Motor neuron (in vitro differentiated cells): ENCODE measurements at regions not wholly inside any gene's neighbourhood (a gene's known extent, or its start where the extent isn't known, plus 50 kb on each side); places are given as distances from the start of the nearest gene placed in this dataset.

Source experiments
- ATAC-seq, 8 experiments: fragments of 200-7000 bp; cut with Tn5 transposase; replicated peaks in 6 of 8; 2 replicates each; pipeline ENCODE4 v1.8.0; 2021; ENCODE audit warnings: mild to moderate bottlenecking in 8 of 8, moderate library complexity in 8 of 8
- H3K27ac ChIP-seq, 2 donors: fragments of 250-450 bp; sonication (Bioruptor Pico); 2 replicates each; pipeline ENCODE4 v1.9.0; 2021; ENCODE audit warnings: antibody characterized with exemption in 2 of 2, mild to moderate bottlenecking in 2 of 2, moderate library complexity in 1 of 2
- H3K4me1 ChIP-seq, 2 donors: fragments of 250-450 bp; sonication (Bioruptor Pico); replicated peaks in 1 of 2; 2 replicates each; pipeline ENCODE4 v1.6.1; 2021; ENCODE audit warnings: antibody characterized with exemption in 2 of 2, mild to moderate bottlenecking in 2 of 2, moderate library complexity in 1 of 2
- H3K4me3 ChIP-seq, 5 donors: fragments of 250-450 bp; sonication (Bioruptor Pico); 2 replicates each; pipeline ENCODE4 v1.9.0; 2021; ENCODE audit warnings: antibody characterized with exemption in 5 of 5, mild to moderate bottlenecking in 5 of 5, moderate library complexity in 4 of 5
- WGBS, 10 experiments: fragments of 450-650 bp; shearing (Covaris generic); methylation state at CpG; one replicate each; pipeline ENCODE4 v1.0.0; 2022; 5-methylcytosine and 5-hydroxymethylcytosine counted together
- in situ Hi-C, 9 experiments: fragments of 400-800 bp; cut with MboI; loops; one replicate each; pipeline ENCODE4 v1.15.0; 2021; ENCODE audit warnings: low sequenced_read_pairs in 9 of 9, low pct_unique_long_range_greater_than_20kb in 2 of 9; ENCODE audit not compliant: unreplicated experiment in 9 of 9

DNA sequence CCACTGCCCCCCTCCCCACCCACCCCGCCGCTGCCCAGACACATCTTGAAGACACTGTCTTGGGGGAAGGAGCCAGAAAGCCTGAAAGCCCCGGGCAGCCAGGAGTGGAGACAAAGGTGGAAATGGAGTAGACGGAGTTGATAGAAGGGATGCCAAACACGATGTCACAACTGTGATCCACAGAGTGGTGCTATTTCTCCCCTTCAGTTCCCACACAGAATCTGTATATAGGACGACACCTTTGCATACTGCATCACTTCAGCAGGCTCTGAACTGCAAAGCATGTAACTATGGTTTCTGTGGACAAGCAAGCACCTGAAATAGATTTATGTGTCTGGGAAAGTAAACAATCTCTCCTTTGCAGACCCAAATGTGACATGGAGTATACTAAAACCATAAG, 56.4 kb upstream of the F13A1 start:
- in situ Hi-C loops = no loop called here
- H3K4me3 ChIP-seq = no peak overlapping the region
- no peak overlapping the region for H3K27ac ChIP-seq
- WGBS, 10 experiments = 0 to 80% (median 20%) methylated on average over 1 to 3 of the region's 6 CpGs; no CpG with 5 or more reads in 7 of the 10 experiments
- no peaks in the 10 kb centered on the region for H3K4me1 ChIP-seq
- no peak for ATAC-seq

DNA sequence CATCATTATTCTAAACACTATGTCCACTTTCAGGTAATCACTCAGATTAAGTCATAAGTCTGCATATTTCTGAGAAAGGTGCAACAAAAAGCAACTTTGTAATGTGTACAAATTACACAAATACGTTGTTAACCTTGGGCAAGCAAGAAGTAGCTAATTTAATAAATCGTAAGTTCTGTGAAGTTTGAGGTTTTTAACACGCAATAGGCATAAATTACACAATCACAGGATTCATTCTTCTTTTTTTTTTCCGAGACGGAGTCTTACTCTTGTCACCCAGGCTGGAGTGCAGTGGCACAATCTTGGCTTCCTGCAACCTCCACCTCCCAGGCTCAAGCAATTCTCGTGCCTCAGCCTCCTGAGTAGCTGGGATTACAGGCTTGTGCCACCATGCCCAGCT, 57.2 kb upstream of the F13A1 start:
- no peak for ATAC-seq
- 20 to 100% (median 75%) methylated on average over 1 to 6 of the region's 6 CpGs for WGBS, 10 experiments
- in situ Hi-C loops = no loop called here
- Histone ChIP-seq H3K4me1 (no peaks in the 10 kb centered on the region), H3K27ac (no peak overlapping the region), H3K4me3 (no peak overlapping the region)

DNA sequence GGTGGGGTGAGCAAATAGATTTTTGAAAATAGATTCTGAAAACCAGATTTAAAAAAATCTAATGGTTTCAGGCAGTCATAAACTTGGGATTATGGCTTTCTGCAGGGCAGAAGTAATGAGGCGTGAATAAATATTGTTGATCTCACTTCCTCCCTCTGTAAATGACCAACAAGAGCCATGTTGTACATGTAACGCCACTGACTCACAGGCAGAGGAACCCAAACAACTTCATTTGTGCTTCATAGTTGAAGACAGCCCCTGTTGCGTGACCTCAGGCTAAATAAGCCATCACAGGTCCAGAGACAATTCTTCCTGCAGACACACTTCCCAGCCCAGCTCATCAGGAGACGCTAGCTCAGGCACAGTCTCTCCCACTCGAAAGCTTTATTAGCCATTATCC, 59.1 kb upstream of the F13A1 start:
- no peak overlapping the region for H3K27ac ChIP-seq
- no peaks in the 10 kb centered on the region for H3K4me1 ChIP-seq
- ATAC-seq = peak in 4 of 8 experiments; percentile 57 to 68 (median 64)
- H3K4me3 ChIP-seq = no peak overlapping the region
- in situ Hi-C loops = no loop called here
- WGBS, 10 experiments = 0 to 100% (median 55%) methylated on average over 1 to 5 of the region's 5 CpGs; no CpG with 5 or more reads in 3 of the 10 experiments

DNA sequence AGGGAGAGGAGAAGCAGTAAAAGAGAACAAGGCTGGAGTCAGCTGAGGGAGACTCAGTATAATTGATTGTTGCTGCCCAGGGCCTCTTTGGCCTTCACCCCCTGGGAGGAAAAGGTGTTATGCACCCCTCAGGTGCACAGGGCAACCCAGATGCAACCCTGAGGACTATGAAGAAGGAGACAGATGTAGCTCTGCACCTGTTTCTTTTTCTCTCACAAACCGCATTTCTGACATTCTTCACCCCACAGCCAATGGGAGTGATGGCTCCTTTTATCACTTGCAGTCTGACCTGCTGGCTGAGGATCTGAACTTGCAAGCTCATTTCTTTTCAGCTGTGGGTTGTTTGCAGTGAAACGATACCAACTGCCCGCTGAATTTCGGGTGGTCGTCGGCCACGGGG, 64.1 kb upstream of the F13A1 start:
- ATAC-seq = no peak
- H3K4me3 ChIP-seq = no peak overlapping the region
- in situ Hi-C loops = no loop called here
- WGBS, 10 experiments = 80 to 90% (median 82%) methylated on average over 4 to 7 of the region's 7 CpGs; no CpG with 5 or more reads in 7 of the 10 experiments
- no peak overlapping the region for H3K27ac ChIP-seq
- H3K4me1 ChIP-seq = no peaks in the 10 kb centered on the region

DNA sequence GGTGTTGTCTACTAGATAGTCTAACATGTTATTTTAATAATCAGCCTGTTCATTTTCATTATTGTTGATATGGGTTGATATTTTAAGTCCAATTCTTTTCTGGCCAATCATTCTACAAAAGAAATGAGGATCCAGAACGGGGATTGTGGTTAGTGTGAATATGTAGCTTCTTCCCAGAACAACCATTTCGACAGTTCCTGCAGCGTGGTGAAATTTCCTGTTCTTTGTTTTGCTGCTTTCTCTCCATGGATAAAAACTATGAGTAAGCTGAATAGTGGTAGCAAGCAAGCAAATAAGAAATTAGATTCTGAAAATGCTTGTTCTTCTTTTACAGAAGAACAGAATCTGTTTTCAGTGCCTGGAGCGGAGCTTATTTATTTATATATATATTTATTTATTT, 65.5 kb upstream of the F13A1 start:
- no peak overlapping the region for H3K4me3 ChIP-seq
- no peaks in the 10 kb centered on the region for H3K4me1 ChIP-seq
- ATAC-seq = no peak
- in situ Hi-C loops = no loop called here
- WGBS, 10 experiments = 32 to 83% (median 60%) methylated on average over 1 to 4 of the region's 4 CpGs
- no peak overlapping the region for H3K27ac ChIP-seq

DNA sequence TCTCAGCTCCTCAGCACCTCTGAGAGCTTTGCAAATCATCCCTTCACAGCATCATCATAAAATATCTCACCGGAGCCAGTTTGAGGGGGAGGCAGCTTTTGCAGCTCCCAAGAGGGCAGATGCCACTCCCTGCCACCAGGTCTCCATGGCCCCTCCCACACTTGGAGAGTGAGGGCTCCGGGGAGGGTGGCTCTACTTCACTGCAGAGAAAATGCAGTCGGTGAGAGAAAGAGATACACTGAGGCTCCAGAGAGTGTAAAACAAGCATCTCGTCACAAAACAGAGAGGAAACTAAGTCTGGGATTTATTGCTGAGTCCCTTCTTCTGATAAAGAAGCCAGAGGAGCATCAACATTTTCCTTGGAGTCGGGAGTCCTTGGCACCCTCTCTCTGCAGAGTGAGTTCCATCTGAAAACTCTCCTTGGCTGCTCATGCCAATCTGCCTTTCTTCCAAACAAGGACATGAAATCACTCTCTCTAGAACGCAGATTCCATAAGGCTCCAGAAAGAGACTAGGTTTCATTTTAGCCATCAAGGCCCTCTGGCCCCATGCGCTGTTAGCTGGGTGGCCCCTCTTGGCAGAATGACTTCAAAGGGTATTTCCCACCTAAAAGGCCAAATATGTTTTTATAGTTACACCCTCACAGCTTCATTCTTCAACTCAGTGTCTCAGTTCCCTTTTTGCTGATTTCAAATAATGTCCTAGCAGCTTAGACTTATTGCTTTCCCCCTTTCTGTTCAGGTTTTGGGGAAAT, 70.6 kb upstream of the F13A1 start:
- ATAC-seq = peak in 1 of 8 experiments; percentile 42
- Histone ChIP-seq H3K4me3 (no peak overlapping the region), H3K27ac (no peak overlapping the region), H3K4me1 (no peaks in the 10 kb centered on the region)
- in situ Hi-C loops = no loop called here
- 7 to 100% (median 61%) methylated on average over 1 to 6 of the region's 7 CpGs; no CpG with 5 or more reads in 1 of the 10 experiments for WGBS, 10 experiments

DNA sequence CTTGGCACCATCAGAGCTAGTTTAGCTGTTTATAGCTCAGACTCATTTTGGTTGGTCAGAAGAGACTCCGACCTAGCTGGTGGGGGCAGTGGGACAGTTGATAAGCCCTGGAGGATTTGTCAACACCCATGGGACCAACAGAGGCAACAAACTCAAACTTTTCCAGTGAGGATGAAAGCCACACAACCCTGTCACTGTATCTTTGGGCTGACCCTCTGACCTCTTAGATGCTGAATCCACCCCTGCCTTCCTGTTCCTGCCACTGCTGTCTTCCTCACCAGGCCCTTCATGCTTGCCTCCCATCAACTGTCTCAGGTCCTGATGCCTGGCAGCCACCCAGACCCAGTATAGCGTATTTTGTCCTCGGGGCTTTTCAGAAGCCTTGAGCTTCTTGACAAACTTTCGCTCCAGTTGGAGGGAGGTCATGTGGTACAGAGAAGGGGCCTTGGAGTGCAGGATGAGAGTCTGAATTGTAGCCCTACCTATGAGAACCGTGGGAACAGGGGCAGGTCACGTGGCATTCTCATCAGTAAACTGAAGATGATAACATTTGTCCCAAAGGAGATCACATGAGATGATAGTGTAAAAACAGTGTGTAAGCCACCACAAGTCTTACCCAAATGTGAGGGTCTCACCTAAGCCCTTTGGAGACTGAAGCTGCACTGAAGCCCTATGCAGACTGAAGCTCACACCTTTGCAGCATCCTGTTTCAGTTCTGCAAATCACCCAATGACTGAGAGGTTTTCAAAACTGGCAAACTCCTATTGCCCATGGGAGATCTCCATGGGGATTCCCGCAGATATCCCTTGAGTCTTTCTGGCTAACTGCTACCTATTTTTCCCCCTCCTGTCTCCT, 72.0 kb upstream of the F13A1 start:
- ATAC-seq = no peak
- Histone ChIP-seq H3K27ac (no peak overlapping the region), H3K4me3 (no peak overlapping the region), H3K4me1 (no peaks in the 10 kb centered on the region)
- in situ Hi-C loops = no loop called here
- 0 to 100% (median 60%) methylated on average over 1 to 6 of the region's 7 CpGs for WGBS, 10 experiments

DNA sequence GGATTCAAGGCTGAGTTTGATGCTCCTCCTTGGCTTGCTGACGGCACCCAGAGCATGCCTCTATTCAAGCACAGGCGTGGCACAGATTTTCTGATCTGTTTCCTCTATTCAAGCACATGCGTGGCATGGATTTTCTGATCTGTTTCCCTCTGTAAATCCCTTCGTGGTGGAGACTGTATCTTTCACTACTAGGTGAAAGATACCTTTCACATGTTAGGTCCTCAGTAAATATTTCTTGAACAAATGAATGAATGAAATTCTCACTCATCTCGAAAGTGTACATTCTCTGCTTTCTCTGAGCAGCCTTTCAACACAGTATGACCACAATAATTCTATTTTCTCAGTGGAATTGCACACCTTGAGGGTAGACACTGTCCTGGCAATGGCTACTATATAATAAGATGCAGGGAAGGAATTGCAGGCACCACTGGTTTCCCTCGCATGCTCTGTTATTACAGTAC, 72.6 kb upstream of the F13A1 start:
- no peak for ATAC-seq
- Histone ChIP-seq H3K27ac (no peak overlapping the region), H3K4me1 (no peaks in the 10 kb centered on the region), H3K4me3 (no peak overlapping the region)
- in situ Hi-C loops = no loop called here
- WGBS, 10 experiments = 17 to 90% (median 43%) methylated on average over 1 to 6 of the region's 6 CpGs; no CpG with 5 or more reads in 1 of the 10 experiments

DNA sequence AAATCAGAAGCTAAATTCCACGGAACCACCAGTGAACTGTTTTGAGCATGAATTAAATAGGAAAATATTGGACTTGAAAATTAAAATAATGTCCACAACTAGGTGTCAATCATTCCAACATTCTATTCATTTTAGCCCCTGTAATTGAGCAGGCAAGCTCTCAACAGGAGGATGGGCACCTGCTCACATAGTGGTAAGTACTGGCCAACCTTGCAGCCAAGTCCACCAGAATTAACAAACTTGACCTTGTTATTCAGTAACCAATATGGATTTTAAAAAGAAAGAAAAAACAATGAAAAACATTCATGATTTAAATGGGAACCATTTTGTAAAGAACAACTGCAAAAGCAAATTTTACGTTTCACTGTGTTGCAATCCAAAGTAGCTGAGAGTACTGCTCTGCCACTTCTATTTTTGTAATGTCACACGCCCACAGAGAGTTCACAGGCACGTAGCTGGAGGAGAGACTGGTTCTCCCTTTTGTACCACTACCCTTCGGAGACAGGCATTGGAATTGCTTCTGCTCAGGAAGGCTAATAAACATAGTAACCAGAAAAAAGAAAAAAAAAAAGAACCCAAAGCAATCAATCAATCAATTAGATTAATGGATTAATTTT, 75.2 kb upstream of the F13A1 start:
- WGBS, 10 experiments = 3 to 70% (median 47%) methylated on average over 2 to 5 of the region's 5 CpGs
- no peak overlapping the region for H3K27ac ChIP-seq
- no peak overlapping the region for H3K4me3 ChIP-seq
- no peaks in the 10 kb centered on the region for H3K4me1 ChIP-seq
- in situ Hi-C loops = no loop called here
- ATAC-seq = no peak

DNA sequence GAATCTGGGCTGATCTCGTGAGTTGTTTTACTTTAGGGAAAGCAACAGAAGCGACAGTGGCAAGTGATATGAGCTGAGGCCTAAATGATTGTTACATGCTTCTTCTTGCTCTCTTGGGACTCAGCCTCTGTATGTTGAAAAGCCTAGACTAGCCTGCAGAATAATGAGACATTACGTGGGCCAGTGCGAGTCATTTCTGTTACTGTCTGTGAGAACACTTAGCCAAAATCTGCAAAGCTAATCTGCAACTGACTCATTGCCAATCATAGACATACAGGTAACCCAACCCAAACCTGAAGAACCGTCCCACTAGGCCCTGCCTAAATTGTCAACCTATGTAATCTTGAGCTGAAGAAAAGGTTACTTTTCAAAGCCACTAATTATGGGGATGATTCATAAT, 77.4 kb upstream of the F13A1 start:
- 53 to 83% (median 75%) methylated on average over 1 to 5 of the region's 5 CpGs; no CpG with 5 or more reads in 2 of the 10 experiments for WGBS, 10 experiments
- Histone ChIP-seq H3K27ac (no peak overlapping the region), H3K4me3 (no peak overlapping the region), H3K4me1 (no peaks in the 10 kb centered on the region)
- in situ Hi-C loops = no loop called here
- no peak for ATAC-seq

DNA sequence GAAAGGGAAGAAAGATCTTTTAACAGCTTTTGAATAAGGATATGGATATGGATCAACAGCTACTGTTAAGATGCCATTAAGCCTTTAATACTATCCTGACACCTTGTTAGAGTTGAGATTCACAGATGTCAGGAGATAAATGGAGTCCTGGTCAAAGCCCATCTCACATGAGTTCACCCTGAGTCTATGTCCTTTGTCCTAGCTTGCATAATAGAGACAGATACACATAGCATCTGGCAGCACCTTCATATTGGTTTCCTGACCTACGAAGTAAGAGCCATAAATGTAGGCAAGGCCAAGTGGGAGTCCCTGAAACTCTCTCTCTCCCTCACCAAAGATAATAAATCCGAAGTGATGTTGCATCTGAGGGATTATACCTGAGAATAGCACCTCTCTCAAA, 79.1 kb upstream of the F13A1 start:
- no peak overlapping the region for H3K4me3 ChIP-seq
- no peaks in the 10 kb centered on the region for H3K4me1 ChIP-seq
- in situ Hi-C loops = no loop called here
- WGBS, 10 experiments = 0 to 71% (median 23%) methylated on average over 1 to 2 of the region's 2 CpGs; no CpG with 5 or more reads in 2 of the 10 experiments
- no peak for ATAC-seq
- H3K27ac ChIP-seq = no peak overlapping the region

DNA sequence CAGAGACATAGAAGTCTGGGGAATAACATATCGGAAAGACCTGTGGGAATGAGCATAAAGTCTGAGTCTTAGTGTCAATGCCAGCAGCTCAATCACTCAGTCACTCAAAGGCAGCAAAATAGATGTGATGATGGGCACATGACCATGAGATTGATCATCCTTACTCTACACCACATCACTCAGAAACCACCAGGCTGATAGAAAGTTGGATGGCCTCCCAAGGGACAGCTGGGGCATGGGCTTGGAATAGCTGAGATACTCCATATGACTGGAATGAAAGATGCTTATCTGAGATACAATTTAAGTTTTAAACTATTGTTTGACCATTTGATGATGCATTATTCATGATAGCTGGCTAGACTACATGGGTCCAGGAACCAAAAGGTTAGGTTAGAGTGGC, 80.9 kb upstream of the F13A1 start:
- Histone ChIP-seq H3K4me3 (no peak overlapping the region), H3K27ac (no peak overlapping the region), H3K4me1 (no peaks in the 10 kb centered on the region)
- in situ Hi-C loops = no loop called here
- 40 to 100% (median 74%) methylated on average over 1 of the region's 1 CpG; no CpG with 5 or more reads in 6 of the 10 experiments for WGBS, 10 experiments
- no peak for ATAC-seq

DNA sequence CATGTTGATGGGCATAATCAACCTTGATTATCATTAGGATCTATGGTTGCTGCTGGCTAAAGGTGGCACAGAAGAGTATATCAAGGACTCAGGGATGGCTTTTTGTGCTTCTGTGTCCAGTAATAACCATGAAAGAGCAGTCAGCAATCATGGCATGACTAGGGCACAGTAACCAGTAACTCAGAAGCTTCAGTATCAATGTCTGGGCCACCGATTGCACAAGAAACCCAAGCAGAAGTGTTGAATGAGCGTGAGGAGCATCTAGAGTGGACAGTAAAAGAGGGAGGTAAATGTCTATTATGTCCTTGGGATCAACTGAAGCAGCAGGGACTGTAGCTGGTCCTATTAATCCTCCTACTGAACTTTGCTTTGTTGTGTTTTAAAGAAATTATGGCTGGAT, 81.5 kb upstream of the F13A1 start:
- in situ Hi-C loops = no loop called here
- no peaks in the 10 kb centered on the region for H3K4me1 ChIP-seq
- 8 to 100% (median 49%) methylated on average over 1 to 2 of the region's 2 CpGs; no CpG with 5 or more reads in 2 of the 10 experiments for WGBS, 10 experiments
- H3K27ac ChIP-seq = no peak overlapping the region
- H3K4me3 ChIP-seq = no peak overlapping the region
- ATAC-seq = no peak
